Neuronal stem cell (in vitro differentiated cells): ENCODE measurements at regions not wholly inside any gene's neighbourhood (a gene's known extent, or its start where the extent isn't known, plus 50 kb on each side); places are given as distances from the start of the nearest gene placed in this dataset.

Experiments used
- DNase-seq: peaks from one replicate; pipeline ENCODE4 v3.0.0-alpha.2; 2013; ENCODE audit warnings: low spot score
- H2AFZ ChIP-seq: one replicate; pipeline ENCODE4 v1.6.1; 2013; ENCODE audit warnings: mild to moderate bottlenecking, low read length, inconsistent platforms
- H2AK5ac ChIP-seq: 2 replicates; pipeline ENCODE4 v1.6.1; 2013; ENCODE audit warnings: low read depth, mild to moderate bottlenecking, inconsistent platforms, low read length, moderate library complexity, mixed read lengths
- H2BK120ac ChIP-seq: 2 replicates; pipeline ENCODE4 v1.6.1; 2013; ENCODE audit warnings: low read depth, mild to moderate bottlenecking, inconsistent platforms, low read length, moderate library complexity, mixed read lengths
- H2BK12ac ChIP-seq: one replicate; pipeline ENCODE4 v1.6.1; 2013; ENCODE audit warnings: low read length, inconsistent platforms
- H2BK15ac ChIP-seq: 2 replicates; pipeline ENCODE4 v1.6.1; 2013; ENCODE audit warnings: mild to moderate bottlenecking, low read length, inconsistent platforms, mixed read lengths
- H2BK5ac ChIP-seq: one replicate; pipeline ENCODE4 v1.6.1; 2013; ENCODE audit warnings: inconsistent platforms, mild to moderate bottlenecking, low read length, moderate library complexity
- H3K14ac ChIP-seq: one replicate; pipeline ENCODE4 v1.6.1; 2013; ENCODE audit warnings: low read length, inconsistent platforms
- H3K18ac ChIP-seq: 2 replicates; pipeline ENCODE4 v1.6.1; 2013; ENCODE audit warnings: low read length, inconsistent platforms
- H3K23ac ChIP-seq: 2 replicates; pipeline ENCODE4 v1.6.1; 2013; ENCODE audit warnings: low read depth, mild to moderate bottlenecking, mixed read lengths, low read length, inconsistent platforms; ENCODE audit not compliant: poor library complexity
- H3K27ac ChIP-seq: replicated peaks from 3 replicates; pipeline ENCODE4 v1.5.1; 2013; ENCODE audit warnings: low read length, inconsistent platforms
- H3K27me3 ChIP-seq, 3 experiments: 2 replicates each; pipeline ENCODE4 v1.6.1; 2013; ENCODE audit warnings: low read length in 3 of 3, mild to moderate bottlenecking in 2 of 3, inconsistent platforms in 1 of 3, low read depth in 1 of 3, mixed read lengths in 1 of 3, moderate library complexity in 1 of 3; ENCODE audit not compliant: control insufficient read depth in 3 of 3, insufficient read depth in 3 of 3
- H3K36me3 ChIP-seq, 2 donors: replicated peaks in 1 of 2; 2 replicates each; pipeline ENCODE4 v1.6.1; 2013; ENCODE audit warnings: low read length in 2 of 2; ENCODE audit not compliant: control insufficient read depth in 2 of 2, insufficient read depth in 2 of 2
- H3K4ac ChIP-seq: 2 replicates; pipeline ENCODE4 v1.6.1; 2013; ENCODE audit warnings: inconsistent platforms, mild to moderate bottlenecking, low read length, moderate library complexity
- H3K4me1 ChIP-seq, 2 donors: 1 replicate in 1 of 2; 2 replicates in 1 of 2; pipeline ENCODE4 v1.6.1; 2013; ENCODE audit warnings: low read length in 2 of 2, low read depth in 1 of 2; ENCODE audit not compliant: control insufficient read depth in 2 of 2, insufficient read depth in 1 of 2
- H3K4me2 ChIP-seq: one replicate; pipeline ENCODE4 v1.6.1; 2013; ENCODE audit warnings: mild to moderate bottlenecking, low read length, inconsistent platforms; ENCODE audit not compliant: insufficient read depth, poor library complexity, severe bottlenecking
- H3K4me3 ChIP-seq, 2 donors: 2 replicates each; pipeline ENCODE4 v1.5.1; 2013; ENCODE audit warnings: low read length in 2 of 2, mild to moderate bottlenecking in 2 of 2, inconsistent platforms in 1 of 2, moderate library complexity in 1 of 2
- H3K79me1 ChIP-seq: one replicate; pipeline ENCODE4 v1.6.1; 2013; ENCODE audit warnings: low read depth, mild to moderate bottlenecking, inconsistent platforms, low read length, moderate library complexity
- H3K9ac ChIP-seq: one replicate; pipeline ENCODE4 v1.6.1; 2013; ENCODE audit warnings: mild to moderate bottlenecking, low read depth, low read length, inconsistent platforms; ENCODE audit not compliant: poor library complexity
- H3K9me3 ChIP-seq, 2 donors: replicated peaks in 1 of 2; 2 replicates each; pipeline versions ENCODE3 to v1.6.1; 2013; ENCODE audit warnings: low read length in 2 of 2, mild to moderate bottlenecking in 2 of 2, inconsistent platforms in 1 of 2, low read depth in 1 of 2, mixed read lengths in 1 of 2, moderate library complexity in 1 of 2; ENCODE audit not compliant: control insufficient read depth in 2 of 2, insufficient read depth in 1 of 2
- H4K8ac ChIP-seq: one replicate; pipeline ENCODE4 v1.6.1; 2013; ENCODE audit warnings: low read depth, mild to moderate bottlenecking, inconsistent platforms, low read length, moderate library complexity
- H4K91ac ChIP-seq: one replicate; pipeline ENCODE4 v1.6.1; 2013; ENCODE audit warnings: low read length, low read depth, mild to moderate bottlenecking, inconsistent platforms; ENCODE audit not compliant: poor library complexity
- WGBS, 2 donors: extraction: QIAGEN DNeasy Blood & Tissue Kit; methylation state at CpG; one replicate each; pipeline ENCODE4 v1.1.7; 2013; ENCODE audit warnings: missing lambda C conversion rate in 2 of 2, mixed read lengths in 1 of 2; ENCODE audit not compliant: insufficient read length in 2 of 2, insufficient replicate concordance in 1 of 2; ENCODE audit errors: extremely low coverage in 2 of 2; 5-methylcytosine and 5-hydroxymethylcytosine counted together

- Histone ChIP-seq H3K36me3 (no peaks in the 10 kb centered on the region), H3K4me2 (no peak overlapping the region), H3K23ac (no peak overlapping the region), H3K4me1 (no peaks in the 10 kb centered on the region), H3K14ac (no peak overlapping the region), H2BK12ac (no peak overlapping the region), H3K27me3 (no peaks in the 10 kb centered on the region), H2AFZ (no peak overlapping the region), H4K8ac (peak overlapping the region; percentile 55), H3K18ac (no peak overlapping the region), H3K9ac (no peak overlapping the region), H4K91ac (no peak overlapping the region), H2BK15ac (no peak overlapping the region), H2BK5ac (no peak overlapping the region), H3K9me3 (no peaks in the 10 kb centered on the region), H3K27ac (no peak overlapping the region), H2AK5ac (no peak overlapping the region), H2BK120ac (no peak overlapping the region), H3K79me1 (no peaks in the 10 kb centered on the region), H3K4me3 (no peak overlapping the region), H3K4ac (no peak overlapping the region)
- no CpG with 5 or more reads among the region's 5 CpGs for WGBS, 2 donors
- no peak for DNase-seq
Observed at GRCh38 chr7:26008428-26008827, 143.6 kb upstream of the NFE2L3 start.

- Histone ChIP-seq H2AK5ac (no peak overlapping the region), H3K36me3 (no peaks in the 10 kb centered on the region), H3K27ac (no peak overlapping the region), H3K14ac (no peak overlapping the region), H3K79me1 (no peaks in the 10 kb centered on the region), H4K8ac (no peak overlapping the region), H2BK12ac (no peak overlapping the region), H3K9ac (no peak overlapping the region), H3K27me3 (no peaks in the 10 kb centered on the region), H3K4me2 (no peak overlapping the region), H2BK15ac (no peak overlapping the region), H3K9me3 (no peaks in the 10 kb centered on the region), H2AFZ (no peak overlapping the region), H2BK5ac (no peak overlapping the region), H3K4me1 (no peaks in the 10 kb centered on the region), H3K4me3 (no peak overlapping the region), H3K23ac (no peak overlapping the region), H2BK120ac (no peak overlapping the region), H4K91ac (no peak overlapping the region), H3K18ac (no peak overlapping the region), H3K4ac (no peak overlapping the region)
- no CpG with 5 or more reads among the region's 9 CpGs for WGBS, 2 donors
- DNase-seq = no peak
Observed at GRCh38 chr7:26011039-26011696, 140.8 kb upstream of the NFE2L3 start.

- Histone ChIP-seq H2AK5ac (no peak overlapping the region), H3K4ac (no peak overlapping the region), H3K79me1 (no peaks in the 10 kb centered on the region), H4K91ac (no peak overlapping the region), H3K27ac (no peak overlapping the region), H3K36me3 (no peaks in the 10 kb centered on the region), H3K27me3 (no peaks in the 10 kb centered on the region), H3K4me3 (no peak overlapping the region), H3K4me1 (no peaks in the 10 kb centered on the region), H2BK120ac (no peak overlapping the region), H3K9me3 (peaks cover 0 to 3% of the 10 kb centered on the region in 2 donors), H2BK15ac (no peak overlapping the region), H3K4me2 (no peak overlapping the region), H3K9ac (no peak overlapping the region), H3K18ac (no peak overlapping the region), H3K14ac (no peak overlapping the region), H4K8ac (no peak overlapping the region), H3K23ac (no peak overlapping the region), H2AFZ (no peak overlapping the region), H2BK5ac (no peak overlapping the region), H2BK12ac (no peak overlapping the region)
- no CpG with 5 or more reads among the region's 9 CpGs for WGBS, 2 donors
- no peak for DNase-seq
Observed at GRCh38 chr7:26013551-26014083, 138.4 kb upstream of the NFE2L3 start.

- Histone ChIP-seq H2BK15ac (no peak overlapping the region), H2AK5ac (no peak overlapping the region), H2BK120ac (no peak overlapping the region), H3K79me1 (no peaks in the 10 kb centered on the region), H2BK5ac (no peak overlapping the region), H2AFZ (no peak overlapping the region), H3K23ac (no peak overlapping the region), H3K4me3 (no peak overlapping the region), H3K4me2 (no peak overlapping the region), H3K18ac (no peak overlapping the region), H3K9me3 (peaks cover 0 to 1% of the 10 kb centered on the region in 2 donors), H3K14ac (no peak overlapping the region), H2BK12ac (no peak overlapping the region), H3K4me1 (no peaks in the 10 kb centered on the region), H3K36me3 (no peaks in the 10 kb centered on the region), H3K27ac (no peak overlapping the region), H3K4ac (no peak overlapping the region), H4K8ac (no peak overlapping the region), H3K27me3 (peaks cover 0 to 3% (median 0%) of the 10 kb centered on the region in 3 experiments), H3K9ac (no peak overlapping the region), H4K91ac (no peak overlapping the region)
- DNase-seq = no peak
- no CpG with 5 or more reads among the region's 3 CpGs for WGBS, 2 donors
Observed at GRCh38 chr7:26022982-26023381, 129.0 kb upstream of the NFE2L3 start.
